Colonic mucosa (tissue), 4 donors: ENCODE measurements at regions not wholly inside any gene's neighbourhood (a gene's known extent, or its start where the extent isn't known, plus 50 kb on each side); places are given as distances from the start of the nearest gene placed in this dataset.

Source experiments
- DNase-seq: peaks from one replicate; pipeline ENCODE4 v3.0.0-alpha.2; 2020
- H3K27ac ChIP-seq: fragments of 200-600 bp; one replicate; pipeline ENCODE4 v1.8.0; 2021
- H3K27me3 ChIP-seq: fragments of 200-600 bp; one replicate; pipeline ENCODE4 v1.8.0; 2021
- H3K36me3 ChIP-seq: fragments of 200-600 bp; one replicate; pipeline ENCODE4 v1.8.0; 2021
- H3K4me1 ChIP-seq: fragments of 200-600 bp; one replicate; pipeline ENCODE4 v1.8.0; 2021; ENCODE audit warnings: mild to moderate bottlenecking
- H3K4me3 ChIP-seq: fragments of 200-600 bp; one replicate; pipeline ENCODE4 v1.8.0; 2021
- H3K9ac ChIP-seq, 2 donors: one replicate each; pipeline ENCODE4 v1.7.0; 2013; ENCODE audit warnings: control low read depth in 2 of 2, low read depth in 2 of 2, low read length in 2 of 2
- H3K9me3 ChIP-seq: fragments of 200-600 bp; one replicate; pipeline ENCODE4 v1.8.0; 2021
- CTCF ChIP-seq: fragments of 200-600 bp; IDR thresholded peaks from one replicate; pipeline ENCODE4 v1.8.0; 2022; ENCODE audit warnings: antibody characterized with exemption, mild to moderate bottlenecking
- intact Hi-C: fragments of 100-400 bp; cut with DNase I; formaldehyde crosslinking; loops from one replicate; pipeline ENCODE4 v1.14.1; 2022
- donor health status: healthy.
- donor health status: DM: no; HTN: no; CAD: no.
- donor health status: DM: no; HTN: no; CAD: no.

GRCh38 chr15:101120987-101121386 is 130.9 kb downstream of the CHSY1 start:
- intact Hi-C loops, result no loop called here
- no peak overlapping the region for H3K4me3 ChIP-seq
- peaks cover 7% of the 10 kb centered on the region for H3K4me1 ChIP-seq
- no peaks in the 10 kb centered on the region for H3K9me3 ChIP-seq
- TF ChIP-seq CTCF, result no peak
- peak overlapping the region; percentile 44 for H3K27ac ChIP-seq
- H3K27me3 ChIP-seq, result no peaks in the 10 kb centered on the region
- no peak for DNase-seq
- H3K36me3 ChIP-seq, result no peaks in the 10 kb centered on the region
- H3K9ac ChIP-seq, result no peak overlapping the region

DNA sequence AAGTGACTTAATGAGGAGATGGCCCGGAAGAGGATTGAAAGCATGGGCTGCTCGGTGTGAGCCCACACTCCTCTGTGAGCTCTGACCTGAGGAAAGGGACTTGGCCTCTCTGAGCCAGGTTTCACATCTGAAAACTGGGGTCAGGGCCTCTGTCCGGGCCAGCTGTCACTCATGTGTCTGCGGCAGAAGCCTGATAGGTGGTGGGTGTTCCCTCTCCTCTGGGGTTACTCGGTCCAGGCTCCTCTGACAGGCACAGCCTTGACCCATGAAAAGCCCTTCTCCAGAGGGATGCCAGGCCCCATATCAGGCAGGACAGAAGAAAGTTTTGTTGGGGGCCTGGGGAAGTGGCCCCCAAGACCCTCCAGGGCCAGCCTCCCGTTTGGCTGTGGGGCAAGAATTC is 131.4 kb downstream of the CHSY1 start:
- H3K4me1 ChIP-seq, result peaks cover 7% of the 10 kb centered on the region
- no peak overlapping the region for H3K9ac ChIP-seq
- TF ChIP-seq CTCF, result no peak
- H3K27me3 ChIP-seq, result no peaks in the 10 kb centered on the region
- H3K4me3 ChIP-seq, result no peak overlapping the region
- intact Hi-C loops, result no loop called here
- H3K27ac ChIP-seq, result no peak overlapping the region
- no peaks in the 10 kb centered on the region for H3K36me3 ChIP-seq
- DNase-seq, result no peak
- no peaks in the 10 kb centered on the region for H3K9me3 ChIP-seq
